ENCODE measurements at regions not wholly inside any gene's neighbourhood (a gene's known extent, or its start where the extent isn't known, plus 50 kb on each side); places are given as distances from the start of the nearest gene placed in this dataset.

- TF ChIP-seq CTCF (IDR thresholded peaks at IDR 0.05) (no peak), POLR2A (IDR thresholded peaks at IDR 0.05) (no peak)
Measured at GRCh38 chr2:60226943-60227342, 326.5 kb downstream of the BCL11A start.
